HG02884 (cell line): ENCODE measurements at regions not wholly inside any gene's neighbourhood (a gene's known extent, or its start where the extent isn't known, plus 50 kb on each side); places are given as distances from the start of the nearest gene placed in this dataset.

Experiments
- ATAC-seq: cut with Tn5 transposase; IDR thresholded peaks from one replicate; pipeline ENCODE4 v1.9.1; 2021; ENCODE audit warnings: mild to moderate bottlenecking, moderate library complexity; ENCODE audit not compliant: unreplicated experiment

GRCh38 chr1:229950908-229951307 lies 116.1 kb upstream of the GALNT2 start:
- ATAC-seq = no peak

GRCh38 chr1:229951856-229952534 lies 115.0 kb upstream of the GALNT2 start:
- no peak for ATAC-seq

- ATAC-seq = no peak
These were observed 114.1 kb upstream of the GALNT2 start for GRCh38 chr1:229952670-229953520.

GRCh38 chr1:229953736-229954326 lies 113.2 kb upstream of the GALNT2 start:
- ATAC-seq = no peak

- ATAC-seq = no peak
These were observed 102.8 kb upstream of the GALNT2 start for GRCh38 chr1:229964281-229964680.

GRCh38 chr1:229970714-229971113 lies 96.3 kb upstream of the GALNT2 start:
- no peak for ATAC-seq

- no peak for ATAC-seq
These were observed 95.9 kb upstream of the GALNT2 start for GRCh38 chr1:229971141-229971540.

- no peak for ATAC-seq
These were observed 94.3 kb upstream of the GALNT2 start for GRCh38 chr1:229972600-229973296.

GRCh38 chr1:229973297-229973612 lies 93.8 kb upstream of the GALNT2 start:
- no peak for ATAC-seq

GRCh38 chr1:229975047-229975446 lies 92.0 kb upstream of the GALNT2 start:
- ATAC-seq = no peak

- no peak for ATAC-seq
These were observed 87.0 kb upstream of the GALNT2 start for GRCh38 chr1:229980009-229980408.

GRCh38 chr1:229981736-229982135 lies 85.3 kb upstream of the GALNT2 start:
- ATAC-seq = no peak

GRCh38 chr1:229984310-229984991 lies 82.6 kb upstream of the GALNT2 start:
- ATAC-seq = no peak

GRCh38 chr1:229984992-229985612 lies 81.9 kb upstream of the GALNT2 start:
- no peak for ATAC-seq

GRCh38 chr1:229985613-229986010 lies 81.4 kb upstream of the GALNT2 start:
- no peak for ATAC-seq

GRCh38 chr1:229986737-229987337 lies 80.2 kb upstream of the GALNT2 start:
- no peak for ATAC-seq

- ATAC-seq = no peak
These were observed 79.1 kb upstream of the GALNT2 start for GRCh38 chr1:229987953-229988352.

GRCh38 chr1:229988534-229988933 lies 78.5 kb upstream of the GALNT2 start:
- ATAC-seq = no peak

GRCh38 chr1:229989591-229990248 lies 77.3 kb upstream of the GALNT2 start:
- no peak for ATAC-seq

GRCh38 chr1:229990326-229990725 lies 76.7 kb upstream of the GALNT2 start:
- ATAC-seq = no peak
